ENCODE measurements at regions not wholly inside any gene's neighbourhood (a gene's known extent, or its start where the extent isn't known, plus 50 kb on each side); places are given as distances from the start of the nearest gene placed in this dataset.
A peak's percentile ranks its signal among the peaks of the same experiment; 100 is the strongest.

DNA sequence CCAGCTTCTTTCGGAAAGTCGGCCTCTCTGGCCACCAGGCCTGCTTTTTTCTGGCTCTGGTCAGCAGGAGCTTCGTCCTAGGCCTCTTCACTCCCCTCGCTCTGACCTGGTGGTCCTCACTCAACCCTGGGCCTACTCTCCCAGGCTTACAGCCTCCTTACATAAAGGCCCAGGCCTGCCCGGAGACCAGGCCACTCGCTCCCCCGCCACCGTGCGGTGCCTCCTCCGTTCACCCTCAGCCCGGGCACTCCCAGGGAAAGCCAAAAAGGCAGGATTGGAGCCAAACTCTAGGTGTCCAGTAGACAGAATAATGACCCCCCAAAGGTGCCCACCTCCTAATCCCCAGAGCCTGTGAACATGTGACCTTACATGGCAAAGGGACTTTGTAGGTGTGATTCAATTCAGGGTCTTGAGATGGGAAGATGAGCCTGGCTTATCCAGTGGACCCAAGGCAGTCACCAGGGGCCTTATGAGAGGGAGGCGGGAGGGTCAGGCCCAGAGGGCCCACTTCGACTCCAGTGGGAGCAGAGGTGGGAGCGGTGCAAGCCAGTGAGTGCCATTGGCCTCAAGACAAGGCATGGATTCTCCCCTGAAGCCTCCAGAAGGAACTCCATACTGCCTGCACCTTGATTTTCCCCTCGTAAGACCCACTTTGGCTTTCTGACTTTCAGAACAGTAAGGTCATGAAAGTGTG, 118.6 kb upstream of the PTPN1 start:
- Histone ChIP-seq H3K4me3 (no peak overlapping the region), H3K4me1 (peaks cover 38 to 42% of the 10 kb centered on the region in 2 donors), H3K36me3 (no peaks in the 10 kb centered on the region), H3K27ac (peak overlapping the region; percentile 93 to 100 (median 96)), H3K9me3 (no peaks in the 10 kb centered on the region), H3K27me3 (no peaks in the 10 kb centered on the region)
- in situ Hi-C loops (cut with MboI; ENCODE audit: low sequenced_read_pairs in 4 of 4) (loop anchor here in 1 of 4 donors (25.0 kb wide), 1 partner anchor 104 kb away; no protein-coding TSS in a partner anchor), intact Hi-C loops (cut with DNase I; ENCODE audit: low total_unique reads) (no loop called here)
- no peak for ATAC-seq
- DNase-seq: no peak
- TF ChIP-seq, protein P1, sequence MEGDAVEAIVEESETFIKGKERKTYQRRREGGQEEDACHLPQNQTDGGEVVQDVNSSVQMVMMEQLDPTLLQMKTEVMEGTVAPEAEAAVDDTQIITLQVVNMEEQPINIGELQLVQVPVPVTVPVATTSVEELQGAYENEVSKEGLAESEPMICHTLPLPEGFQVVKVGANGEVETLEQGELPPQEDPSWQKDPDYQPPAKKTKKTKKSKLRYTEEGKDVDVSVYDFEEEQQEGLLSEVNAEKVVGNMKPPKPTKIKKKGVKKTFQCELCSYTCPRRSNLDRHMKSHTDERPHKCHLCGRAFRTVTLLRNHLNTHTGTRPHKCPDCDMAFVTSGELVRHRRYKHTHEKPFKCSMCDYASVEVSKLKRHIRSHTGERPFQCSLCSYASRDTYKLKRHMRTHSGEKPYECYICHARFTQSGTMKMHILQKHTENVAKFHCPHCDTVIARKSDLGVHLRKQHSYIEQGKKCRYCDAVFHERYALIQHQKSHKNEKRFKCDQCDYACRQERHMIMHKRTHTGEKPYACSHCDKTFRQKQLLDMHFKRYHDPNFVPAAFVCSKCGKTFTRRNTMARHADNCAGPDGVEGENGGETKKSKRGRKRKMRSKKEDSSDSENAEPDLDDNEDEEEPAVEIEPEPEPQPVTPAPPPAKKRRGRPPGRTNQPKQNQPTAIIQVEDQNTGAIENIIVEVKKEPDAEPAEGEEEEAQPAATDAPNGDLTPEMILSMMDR (IDR thresholded peaks at IDR 0.05 in 4 of 5, conservative IDR thresholded peaks at IDR 0.05 in 1 of 5): no peak
- TF ChIP-seq POLR2A (IDR thresholded peaks at IDR 0.05): no peak

DNA sequence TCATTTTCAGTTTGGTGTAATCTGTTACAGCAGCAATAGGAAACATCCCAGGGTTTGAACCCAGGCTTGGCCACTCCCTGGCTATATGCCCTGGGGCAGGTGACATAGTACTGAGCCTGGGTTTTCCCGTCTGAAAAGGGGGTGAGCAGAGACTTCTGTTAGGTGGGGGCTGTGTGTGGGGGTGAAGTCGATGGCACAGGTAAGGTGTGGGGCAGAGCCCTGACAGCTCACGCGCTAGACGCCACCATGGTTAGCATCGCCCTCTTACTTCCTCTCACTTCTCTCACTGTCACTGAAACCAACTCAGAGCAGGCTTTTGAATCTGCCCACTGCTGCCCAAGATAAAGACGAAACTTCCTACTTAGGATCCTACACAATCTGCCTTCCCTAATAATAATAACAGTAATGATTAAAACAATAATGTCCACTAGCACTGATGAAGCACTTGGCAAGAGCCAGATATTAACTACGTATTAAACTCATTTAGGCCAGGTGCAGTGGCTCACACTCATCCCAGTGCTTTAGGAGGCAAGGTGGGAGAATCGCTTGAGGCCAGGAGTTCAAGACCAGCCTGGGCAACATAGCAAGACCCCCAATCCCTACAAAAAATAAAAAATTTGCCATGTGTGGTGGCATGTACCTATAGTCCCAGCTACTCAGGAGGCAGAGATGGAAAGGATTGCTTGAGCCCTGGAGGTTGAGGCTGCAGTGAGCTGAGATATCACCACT, 117.9 kb upstream of the PTPN1 start:
- Histone ChIP-seq H3K4me3 (no peak overlapping the region), H3K9me3 (no peaks in the 10 kb centered on the region), H3K4me1 (peaks cover 45 to 49% of the 10 kb centered on the region in 2 donors), H3K27ac (peak overlapping the region; percentile 93 to 100 (median 96)), H3K27me3 (no peaks in the 10 kb centered on the region), H3K36me3 (no peaks in the 10 kb centered on the region)
- TF ChIP-seq POLR2A (IDR thresholded peaks at IDR 0.05): no peak
- TF ChIP-seq, protein P1 (IDR thresholded peaks at IDR 0.05 in 4 of 5, conservative IDR thresholded peaks at IDR 0.05 in 1 of 5): no peak
- ATAC-seq (no peak), DNase-seq (no peak)
- in situ Hi-C loops (cut with MboI; ENCODE audit: low sequenced_read_pairs in 4 of 4): loop anchor here in 1 of 4 donors (25.0 kb wide), 1 partner anchor 105 kb away; no protein-coding TSS in a partner anchor
- intact Hi-C loops (cut with DNase I; ENCODE audit: low total_unique reads): no loop called here

DNA sequence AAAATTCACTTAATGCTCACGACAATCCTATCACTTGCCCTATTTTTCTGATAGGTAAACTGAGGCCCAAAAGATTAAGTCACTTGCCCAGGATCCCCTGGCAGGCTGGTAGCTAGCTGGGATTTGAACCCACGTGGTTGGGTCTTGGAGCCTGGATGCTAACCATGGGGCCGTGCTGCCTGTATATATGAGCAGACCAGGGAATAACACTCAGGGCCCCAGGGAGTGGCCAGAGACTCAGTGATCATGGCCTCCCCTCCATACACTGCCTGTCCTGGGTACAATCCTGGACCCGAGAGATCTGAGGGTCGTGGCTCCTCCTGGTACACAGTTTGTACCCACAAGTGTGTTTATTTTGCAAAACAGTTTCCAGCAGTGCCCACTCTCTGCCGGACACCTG, 116.9 kb upstream of the PTPN1 start:
- intact Hi-C loops (cut with DNase I; ENCODE audit: low total_unique reads): no loop called here
- no peak overlapping the region for H3K4me3 ChIP-seq
- in situ Hi-C loops (cut with MboI; ENCODE audit: low sequenced_read_pairs in 4 of 4): loop anchor here in 1 of 4 donors (25.0 kb wide), 1 partner anchor 106 kb away; no protein-coding TSS in a partner anchor
- no peak for DNase-seq
- no peaks in the 10 kb centered on the region for H3K27me3 ChIP-seq
- ATAC-seq: no peak
- peak overlapping the region; percentile 93 to 100 (median 96) for H3K27ac ChIP-seq
- no peak for TF ChIP-seq POLR2A (IDR thresholded peaks at IDR 0.05)
- TF ChIP-seq, protein P1 (IDR thresholded peaks at IDR 0.05 in 4 of 5, conservative IDR thresholded peaks at IDR 0.05 in 1 of 5): no peak
- H3K9me3 ChIP-seq: no peaks in the 10 kb centered on the region
- H3K36me3 ChIP-seq: no peaks in the 10 kb centered on the region
- peaks cover 52 to 56% of the 10 kb centered on the region in 2 donors for H3K4me1 ChIP-seq

DNA sequence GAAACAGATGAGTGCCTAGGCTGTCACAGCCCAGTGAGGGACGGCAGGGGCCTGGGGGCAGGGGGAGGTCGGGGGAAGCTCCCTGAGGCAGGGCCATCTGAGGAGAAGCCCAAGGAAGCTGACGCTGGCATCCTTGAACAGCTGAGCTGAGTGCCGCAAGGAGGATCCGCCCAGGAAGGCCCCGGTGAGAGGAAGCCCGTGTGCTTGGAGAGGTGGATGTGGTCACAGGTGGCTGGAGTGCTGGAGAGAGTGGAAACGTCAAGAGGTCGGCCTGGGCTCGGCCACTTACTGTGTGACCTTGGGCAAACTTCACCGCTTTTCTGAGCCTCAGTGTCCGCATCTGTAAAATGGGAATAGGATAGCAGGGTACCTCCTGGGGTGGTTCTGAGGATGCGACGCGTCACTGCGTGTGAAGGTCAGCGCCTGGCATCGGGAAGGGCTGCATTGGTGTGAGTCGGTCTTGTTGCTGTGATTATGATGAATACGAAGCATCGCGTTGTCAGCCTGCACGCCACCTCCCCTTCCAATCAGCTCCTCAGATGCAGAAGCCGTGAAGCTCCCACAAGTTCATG, 116.1 kb upstream of the PTPN1 start:
- H3K27ac ChIP-seq: peak overlapping the region; percentile 93 to 100 (median 96)
- intact Hi-C loops (cut with DNase I; ENCODE audit: low total_unique reads): loop anchor here (2.0 kb wide), 1 partner anchor 183 kb away; no protein-coding TSS in a partner anchor
- H3K27me3 ChIP-seq: no peaks in the 10 kb centered on the region
- ATAC-seq (no peak), DNase-seq (no peak)
- in situ Hi-C loops (cut with MboI; ENCODE audit: low sequenced_read_pairs in 4 of 4): loop anchor here in 1 of 4 donors (25.0 kb wide), 1 partner anchor 107 kb away; no protein-coding TSS in a partner anchor
- H3K9me3 ChIP-seq: no peaks in the 10 kb centered on the region
- no peak overlapping the region for H3K4me3 ChIP-seq
- TF ChIP-seq, protein P1 (IDR thresholded peaks at IDR 0.05 in 4 of 5, conservative IDR thresholded peaks at IDR 0.05 in 1 of 5): no peak
- no peak for TF ChIP-seq POLR2A (IDR thresholded peaks at IDR 0.05)
- H3K36me3 ChIP-seq: no peaks in the 10 kb centered on the region
- H3K4me1 ChIP-seq: peaks cover 59 to 64% of the 10 kb centered on the region in 2 donors

Measured in gastrocnemius medialis (tissue), 4 donors.